PC-3 (cell line): ENCODE measurements at regions not wholly inside any gene's neighbourhood (a gene's known extent, or its start where the extent isn't known, plus 50 kb on each side); places are given as distances from the start of the nearest gene placed in this dataset.

Experiments
- ATAC-seq: fragments of 200-7000 bp; cut with Tn5 transposase; 2 replicates; pipeline ENCODE4 v1.9.1; 2020; ENCODE audit warnings: mild to moderate bottlenecking, moderate library complexity
- BruUV-seq: library from RNA; stranded (reverse); fragments of 400-500 nt; replicated peaks from 2 replicates; lab custom pipeline; 2021; lab: Mats Ljungman, UMichigan
- CTCF ChIA-PET: fragments of 300-600 bp; sonication (Branson Sonifier 250); formaldehyde crosslinking; loops from one replicate; lab custom pipeline; 2022; ENCODE audit warnings: antibody characterized with exemption; lab: Charles Lee
- POLR2A ChIA-PET: fragments of 300-600 bp; sonication (Branson Sonifier 250); formaldehyde crosslinking; loops from one replicate; lab custom pipeline; 2022; ENCODE audit warnings: antibody characterized with exemption; ENCODE audit not compliant: unreplicated experiment; lab: Charles Lee
- DNase-seq: peaks from one replicate; pipeline ENCODE4 v3.0.0-alpha.2; 2015
- H2AFZ ChIP-seq: fragments of 300-600 bp; sonication (generic); 2 replicates; pipeline ENCODE4 v1.6.0; 2016; ENCODE audit warnings: antibody characterized with exemption, low read length
- H3F3A ChIP-seq: fragments of 300-600 bp; sonication (generic); one replicate; pipeline ENCODE4 v1.6.0; 2017; ENCODE audit warnings: antibody characterized with exemption, low read length, control low read depth, mild to moderate bottlenecking; ENCODE audit not compliant: unreplicated experiment
- H3K27ac ChIP-seq: fragments of 300-600 bp; sonication (generic); 2 replicates; pipeline ENCODE4 v1.5.1; 2016; ENCODE audit warnings: mild to moderate bottlenecking, low read length
- H3K27me3 ChIP-seq: fragments of 300-600 bp; sonication (generic); 2 replicates; pipeline ENCODE4 v1.6.1; 2016; ENCODE audit warnings: low read length, mixed read lengths
- H3K36me3 ChIP-seq: fragments of 300-600 bp; sonication (generic); 2 replicates; pipeline ENCODE4 v1.6.1; 2016; ENCODE audit warnings: low read depth, mixed run types, low read length, mixed read lengths
- H3K4me1 ChIP-seq: fragments of 300-600 bp; sonication (generic); 2 replicates; pipeline ENCODE4 v1.5.1; 2016; ENCODE audit warnings: low read length; ENCODE audit not compliant: insufficient read depth
- H3K4me2 ChIP-seq: fragments of 300-600 bp; sonication (generic); 2 replicates; pipeline ENCODE4 v1.6.0; 2016; ENCODE audit warnings: low read length
- H3K4me3 ChIP-seq: fragments of 300-600 bp; sonication (generic); 2 replicates; pipeline ENCODE4 v1.5.1; 2016; ENCODE audit warnings: mild to moderate bottlenecking, low read length, mixed read lengths
- H3K79me2 ChIP-seq: fragments of 300-600 bp; sonication (generic); 2 replicates; pipeline ENCODE4 v1.6.1; 2017; ENCODE audit warnings: low read length, mixed read lengths
- H3K9ac ChIP-seq: fragments of 300-600 bp; sonication (generic); 2 replicates; pipeline ENCODE4 v1.6.0; 2016; ENCODE audit warnings: mild to moderate bottlenecking, low read length
- H3K9me2 ChIP-seq: fragments of 300-600 bp; sonication (generic); replicated peaks from 2 replicates; pipeline ENCODE4 v1.6.1; 2016; ENCODE audit warnings: mixed run types, low read length, mixed read lengths
- H3K9me3 ChIP-seq: fragments of 300-600 bp; sonication (generic); 2 replicates; pipeline ENCODE4 v1.6.1; 2016; ENCODE audit warnings: low read length, mixed read lengths
- H4K20me1 ChIP-seq: fragments of 300-600 bp; sonication (generic); 2 replicates; pipeline ENCODE4 v1.6.1; 2016; ENCODE audit warnings: low read length, mixed read lengths
- CTCF ChIP-seq: fragments of 300-600 bp; sonication (generic); conservative IDR thresholded peaks from 2 replicates; pipeline ENCODE4 v1.5.1; 2017; ENCODE audit warnings: antibody characterized with exemption, low read depth, mild to moderate bottlenecking, low read length
- EZH2 ChIP-seq: fragments of 300-600 bp; sonication (generic); IDR thresholded peaks from one replicate; pipeline ENCODE4 v1.6.1; 2017; ENCODE audit warnings: antibody characterized with exemption, mild to moderate bottlenecking, low read length; ENCODE audit not compliant: unreplicated experiment
- EZH2phosphoT487 ChIP-seq: fragments of 300-600 bp; sonication (generic); IDR thresholded peaks from 2 replicates; pipeline ENCODE4 v1.6.1; 2018; ENCODE audit warnings: mild to moderate bottlenecking, antibody characterized with exemption, low read length, borderline replicate concordance
- intact Hi-C: fragments of 100-400 bp; cut with micrococcal nuclease; formaldehyde crosslinking; loops from 2 replicates; pipeline ENCODE4 v1.9.0; 2023

DNA sequence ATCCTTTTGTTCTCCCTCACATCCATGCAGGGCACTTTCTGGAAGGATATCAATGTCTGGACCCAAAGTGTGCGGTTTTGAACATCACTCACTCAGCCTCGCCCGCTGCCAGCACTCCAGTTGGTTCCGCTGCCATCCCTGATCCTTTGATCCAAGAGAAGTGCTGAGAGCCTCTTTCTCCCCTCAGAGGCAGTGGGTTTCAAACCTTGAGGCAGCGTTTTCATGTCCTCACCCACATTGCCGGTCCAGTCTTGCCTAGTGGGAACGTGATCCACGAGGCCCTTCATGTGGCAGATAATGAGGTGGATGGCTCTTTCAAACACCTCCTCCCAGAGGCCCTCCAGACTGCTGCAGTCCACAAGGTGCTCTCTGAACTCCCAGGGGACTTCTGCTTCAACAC is 122.2 kb downstream of the ACTL8 start:
- Histone ChIP-seq H3K79me2 (no peaks in the 10 kb centered on the region), H3K9me3 (no peaks in the 10 kb centered on the region), H3K4me3 (no peak overlapping the region), H2AFZ (no peak overlapping the region), H3K36me3 (no peaks in the 10 kb centered on the region), H3K27me3 (no peaks in the 10 kb centered on the region), H3K9ac (no peak overlapping the region), H3F3A (no peaks in the 10 kb centered on the region), H3K4me2 (no peak overlapping the region), H3K4me1 (peaks cover 33% of the 10 kb centered on the region), H4K20me1 (no peaks in the 10 kb centered on the region), H3K27ac (no peak overlapping the region), H3K9me2 (no peaks in the 10 kb centered on the region)
- CTCF ChIA-PET: no interaction called here
- POLR2A ChIA-PET: no interaction called here
- BruUV-seq: no TSS peak
- ATAC-seq (no peak), DNase-seq (no peak)
- TF ChIP-seq EZH2phosphoT487 (no peak), CTCF (no peak), EZH2 (no peak)
- intact Hi-C loops: no loop called here

GRCh38 chr1:17877896-17878295 is 122.8 kb downstream of the ACTL8 start:
- Histone ChIP-seq H3K9me2 (no peaks in the 10 kb centered on the region), H3K4me3 (no peak overlapping the region), H4K20me1 (no peaks in the 10 kb centered on the region), H3K9ac (no peak overlapping the region), H3K9me3 (no peaks in the 10 kb centered on the region), H3K27ac (no peak overlapping the region), H2AFZ (no peak overlapping the region), H3K4me2 (no peak overlapping the region), H3K4me1 (peaks cover 33% of the 10 kb centered on the region), H3F3A (no peaks in the 10 kb centered on the region), H3K79me2 (no peaks in the 10 kb centered on the region), H3K36me3 (no peaks in the 10 kb centered on the region), H3K27me3 (no peaks in the 10 kb centered on the region)
- DNase-seq (no peak), ATAC-seq (no peak)
- no peak for TF ChIP-seq CTCF
- no peak for TF ChIP-seq EZH2
- TF ChIP-seq EZH2phosphoT487: no peak
- ChIA-PET CTCF (no interaction called here), POLR2A (no interaction called here)
- intact Hi-C loops: no loop called here
- no TSS peak for BruUV-seq

GRCh38 chr1:17878837-17879236 is 123.7 kb downstream of the ACTL8 start:
- Histone ChIP-seq H3K9me3 (no peaks in the 10 kb centered on the region), H3K27ac (no peak overlapping the region), H3K4me2 (no peak overlapping the region), H3K4me3 (no peak overlapping the region), H3K36me3 (no peaks in the 10 kb centered on the region), H3K9ac (no peak overlapping the region), H3K27me3 (no peaks in the 10 kb centered on the region), H4K20me1 (no peaks in the 10 kb centered on the region), H3K4me1 (peaks cover 23% of the 10 kb centered on the region), H3F3A (no peaks in the 10 kb centered on the region), H2AFZ (no peak overlapping the region), H3K79me2 (no peaks in the 10 kb centered on the region), H3K9me2 (no peaks in the 10 kb centered on the region)
- intact Hi-C loops: no loop called here
- ChIA-PET CTCF (no interaction called here), POLR2A (no interaction called here)
- ATAC-seq (no peak), DNase-seq (peak; percentile 39)
- no peak for TF ChIP-seq CTCF
- no peak for TF ChIP-seq EZH2phosphoT487
- no peak for TF ChIP-seq EZH2
- no TSS peak for BruUV-seq
